H9 (cell line): ENCODE measurements at regions not wholly inside any gene's neighbourhood (a gene's known extent, or its start where the extent isn't known, plus 50 kb on each side); places are given as distances from the start of the nearest gene placed in this dataset.

Experiments
- DNase-seq: peaks from one replicate; pipeline ENCODE4 v3.0.0-alpha.2; 2017
- H2AFZ ChIP-seq: one replicate; pipeline ENCODE4 v1.6.1; 2013; ENCODE audit warnings: mild to moderate bottlenecking, low read length, control low read depth, moderate library complexity
- H2AK5ac ChIP-seq: 2 replicates; pipeline ENCODE4 v1.6.1; 2013; ENCODE audit warnings: low read length, control low read depth, mixed read lengths; ENCODE audit not compliant: insufficient read length
- H2BK120ac ChIP-seq: one replicate; pipeline ENCODE4 v1.6.1; 2013; ENCODE audit warnings: low read depth, mild to moderate bottlenecking, low read length, control low read depth, inconsistent platforms; ENCODE audit not compliant: poor library complexity, severe bottlenecking
- H2BK12ac ChIP-seq: 2 replicates; pipeline ENCODE4 v1.6.1; 2013; ENCODE audit warnings: low read length, control low read depth, mixed read lengths, low read depth; ENCODE audit not compliant: insufficient read length
- H2BK15ac ChIP-seq: 2 replicates; pipeline ENCODE4 v1.6.1; 2013; ENCODE audit warnings: low read depth, low read length, control low read depth
- H2BK20ac ChIP-seq: one replicate; pipeline ENCODE4 v1.6.1; 2013; ENCODE audit warnings: low read depth, mild to moderate bottlenecking, low read length, control low read depth, inconsistent platforms; ENCODE audit not compliant: poor library complexity, severe bottlenecking
- H2BK5ac ChIP-seq: 2 replicates; pipeline ENCODE4 v1.6.1; 2013; ENCODE audit warnings: low read length, control low read depth, mixed read lengths; ENCODE audit not compliant: insufficient read length
- H3K14ac ChIP-seq: 2 replicates; pipeline ENCODE4 v1.6.1; 2013; ENCODE audit warnings: low read length, control low read depth; ENCODE audit not compliant: insufficient read depth
- H3K18ac ChIP-seq: 2 replicates; pipeline ENCODE4 v1.6.1; 2013; ENCODE audit warnings: low read depth, mild to moderate bottlenecking, mixed read lengths, low read length, control low read depth; ENCODE audit not compliant: insufficient read length
- H3K23ac ChIP-seq: 2 replicates; pipeline ENCODE4 v1.6.1; 2013; ENCODE audit warnings: low read length, control low read depth, mixed read lengths, low read depth; ENCODE audit not compliant: insufficient read length
- H3K23me2 ChIP-seq: 2 replicates; pipeline ENCODE4 v1.6.1; 2013; ENCODE audit warnings: low read depth, mild to moderate bottlenecking, mixed read lengths, low read length, control low read depth; ENCODE audit not compliant: insufficient read length, poor library complexity, severe bottlenecking
- H3K27ac ChIP-seq: 2 replicates; pipeline ENCODE4 v1.5.1; 2013; ENCODE audit warnings: low read length, control low read depth, mixed read lengths, low read depth; ENCODE audit not compliant: insufficient read length
- H3K27me3 ChIP-seq: 2 replicates; pipeline ENCODE4 v1.6.1; 2013; ENCODE audit warnings: low read length, control low read depth, inconsistent platforms; ENCODE audit not compliant: insufficient read depth
- H3K4ac ChIP-seq: 2 replicates; pipeline ENCODE4 v1.6.1; 2013; ENCODE audit warnings: low read depth, mild to moderate bottlenecking, control low read depth, inconsistent platforms, low read length, moderate library complexity
- H3K4me1 ChIP-seq: 2 replicates; pipeline ENCODE4 v1.6.1; 2013; ENCODE audit warnings: low read length, control low read depth, inconsistent platforms; ENCODE audit not compliant: insufficient read depth
- H3K4me2 ChIP-seq: 2 replicates; pipeline ENCODE4 v1.6.1; 2013; ENCODE audit warnings: low read length, control low read depth, mixed read lengths; ENCODE audit not compliant: insufficient read length, insufficient read depth
- H3K56ac ChIP-seq: 2 replicates; pipeline ENCODE4 v1.6.1; 2013; ENCODE audit warnings: low read depth, mild to moderate bottlenecking, mixed read lengths, low read length, control low read depth; ENCODE audit not compliant: insufficient read length
- H3K79me1 ChIP-seq: 2 replicates; pipeline ENCODE4 v1.6.1; 2013; ENCODE audit warnings: low read depth, mild to moderate bottlenecking, moderate library complexity, low read length, control low read depth, inconsistent platforms; ENCODE audit not compliant: insufficient read depth, poor library complexity, severe bottlenecking
- H3K79me2 ChIP-seq: 2 replicates; pipeline ENCODE4 v1.6.1; 2013; ENCODE audit warnings: low read length, control low read depth, inconsistent platforms; ENCODE audit not compliant: insufficient read depth
- H3K9ac ChIP-seq: 2 replicates; pipeline ENCODE4 v1.6.1; 2013; ENCODE audit warnings: low read length, control low read depth, mixed read lengths; ENCODE audit not compliant: insufficient read length; ENCODE audit errors: extremely low read depth
- H3K9me3 ChIP-seq: one replicate; pipeline ENCODE4 v1.6.1; 2013; ENCODE audit warnings: low read depth, low read length, inconsistent platforms; ENCODE audit not compliant: control insufficient read depth
- H3T11ph ChIP-seq: one replicate; pipeline ENCODE4 v1.6.1; 2013; ENCODE audit warnings: mild to moderate bottlenecking, low read length, control low read depth, inconsistent platforms
- H4K20me1 ChIP-seq: one replicate; pipeline ENCODE4 v1.6.1; 2013; ENCODE audit not compliant: control insufficient read depth, insufficient read length, insufficient read depth
- H4K5ac ChIP-seq: 2 replicates; pipeline ENCODE4 v1.6.1; 2013; ENCODE audit warnings: low read depth, mild to moderate bottlenecking, mixed read lengths, low read length, control low read depth; ENCODE audit not compliant: insufficient read length
- H4K8ac ChIP-seq: replicated peaks from 2 replicates; pipeline ENCODE4 v1.6.1; 2013; ENCODE audit warnings: low read length, control low read depth, mixed read lengths, low read depth; ENCODE audit not compliant: insufficient read length
- H4K91ac ChIP-seq: 2 replicates; pipeline ENCODE4 v1.6.1; 2013; ENCODE audit warnings: low read depth, mild to moderate bottlenecking, moderate library complexity, mixed read lengths, low read length, control low read depth; ENCODE audit not compliant: insufficient read length
- H3K27ac Mint-ChIP-seq, 3 experiments: 2 replicates in 2 of 3; 3 replicates in 1 of 3; pipeline ENCODE4 v1.8.0; 2020 to 2021; ENCODE audit warnings: mixed read lengths in 3 of 3, mild to moderate bottlenecking in 1 of 3, moderate library complexity in 1 of 3
- H3K27me3 Mint-ChIP-seq: 2 replicates; pipeline ENCODE4 v1.8.0; 2021; ENCODE audit warnings: low read depth, mild to moderate bottlenecking, moderate library complexity, mixed read lengths
- H3K36me3 Mint-ChIP-seq, 3 experiments: 2 replicates in 2 of 3; 3 replicates in 1 of 3; pipeline ENCODE4 v1.8.0; 2020 to 2021; ENCODE audit warnings: low read depth in 3 of 3, mixed read lengths in 3 of 3; ENCODE audit not compliant: insufficient read depth in 1 of 3
- H3K4me1 Mint-ChIP-seq, 2 experiments: 2 replicates each; pipeline ENCODE4 v1.8.0; 2020; ENCODE audit warnings: mixed read lengths in 2 of 2
- H3K4me3 Mint-ChIP-seq, 2 experiments: 2 replicates in 1 of 2; 3 replicates in 1 of 2; pipeline ENCODE4 v1.8.0; 2020 to 2021; ENCODE audit warnings: mild to moderate bottlenecking in 2 of 2, mixed read lengths in 2 of 2, moderate library complexity in 1 of 2
- H3K9me3 Mint-ChIP-seq, 2 experiments: 2 replicates in 1 of 2; 3 replicates in 1 of 2; pipeline ENCODE4 v1.8.0; 2020; ENCODE audit warnings: mild to moderate bottlenecking in 2 of 2, mixed read lengths in 2 of 2, moderate library complexity in 1 of 2
- WGBS: extraction: QIAGEN DNeasy Blood & Tissue Kit; methylation state at CpG from one replicate; pipeline ENCODE4 v1.1.7; 2013; ENCODE audit warnings: missing lambda C conversion rate, low lambda C conversion rate, mixed read lengths; ENCODE audit not compliant: insufficient read length; ENCODE audit errors: extremely low coverage; 5-methylcytosine and 5-hydroxymethylcytosine counted together
- TF ChIP-seq, protein P1 (sequence below): fragments of 200-600 bp; sonication (generic); conservative IDR thresholded peaks from 3 replicates; pipeline ENCODE4 v1.8.0; 2021; ENCODE audit warnings: antibody characterized with exemption, mild to moderate bottlenecking

DNA sequence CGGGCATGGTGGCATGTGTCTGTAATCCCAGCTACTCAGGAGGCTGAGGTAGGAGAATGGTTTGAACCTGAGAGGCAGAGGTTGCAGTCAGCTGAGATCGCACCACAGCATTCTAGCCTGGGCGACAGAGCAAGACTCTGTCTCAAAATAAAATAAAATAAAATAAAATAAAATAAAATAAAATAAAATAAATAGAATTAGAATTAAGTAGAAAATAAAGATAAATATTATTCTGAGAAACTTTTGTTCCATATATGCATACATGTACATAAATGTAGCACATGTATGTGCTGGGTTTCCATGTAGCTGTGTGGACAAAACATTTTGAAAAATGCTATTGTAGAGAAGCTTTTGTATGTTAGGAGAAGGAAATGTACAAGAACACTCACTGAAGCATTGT, 129.4 kb upstream of the VLDLR start:
- no peak overlapping the region for H3K4me3 Mint-ChIP-seq
- Histone ChIP-seq H3K56ac (no peak overlapping the region), H3K18ac (no peak overlapping the region), H3K9me3 (no peaks in the 10 kb centered on the region), H3K14ac (no peak overlapping the region), H4K5ac (no peak overlapping the region), H2BK20ac (no peak overlapping the region), H2BK120ac (no peak overlapping the region), H3T11ph (no peak overlapping the region), H2BK12ac (no peak overlapping the region), H2BK5ac (no peak overlapping the region), H3K9ac (no peak overlapping the region), H3K79me2 (no peaks in the 10 kb centered on the region), H3K23ac (no peak overlapping the region), H4K20me1 (no peaks in the 10 kb centered on the region), H3K23me2 (no peaks in the 10 kb centered on the region), H3K27ac (no peak overlapping the region), H3K27me3 (no peaks in the 10 kb centered on the region), H3K4ac (no peak overlapping the region), H2BK15ac (no peak overlapping the region), H3K79me1 (no peaks in the 10 kb centered on the region), H2AK5ac (no peak overlapping the region), H2AFZ (no peak overlapping the region), H3K4me1 (peaks cover 4% of the 10 kb centered on the region), H3K4me2 (no peak overlapping the region), H4K8ac (no peak overlapping the region), H4K91ac (no peak overlapping the region)
- WGBS, result no CpG with 5 or more reads among the region's 3 CpGs
- H3K9me3 Mint-ChIP-seq, result no peaks in the 10 kb centered on the region
- TF ChIP-seq, protein P1, sequence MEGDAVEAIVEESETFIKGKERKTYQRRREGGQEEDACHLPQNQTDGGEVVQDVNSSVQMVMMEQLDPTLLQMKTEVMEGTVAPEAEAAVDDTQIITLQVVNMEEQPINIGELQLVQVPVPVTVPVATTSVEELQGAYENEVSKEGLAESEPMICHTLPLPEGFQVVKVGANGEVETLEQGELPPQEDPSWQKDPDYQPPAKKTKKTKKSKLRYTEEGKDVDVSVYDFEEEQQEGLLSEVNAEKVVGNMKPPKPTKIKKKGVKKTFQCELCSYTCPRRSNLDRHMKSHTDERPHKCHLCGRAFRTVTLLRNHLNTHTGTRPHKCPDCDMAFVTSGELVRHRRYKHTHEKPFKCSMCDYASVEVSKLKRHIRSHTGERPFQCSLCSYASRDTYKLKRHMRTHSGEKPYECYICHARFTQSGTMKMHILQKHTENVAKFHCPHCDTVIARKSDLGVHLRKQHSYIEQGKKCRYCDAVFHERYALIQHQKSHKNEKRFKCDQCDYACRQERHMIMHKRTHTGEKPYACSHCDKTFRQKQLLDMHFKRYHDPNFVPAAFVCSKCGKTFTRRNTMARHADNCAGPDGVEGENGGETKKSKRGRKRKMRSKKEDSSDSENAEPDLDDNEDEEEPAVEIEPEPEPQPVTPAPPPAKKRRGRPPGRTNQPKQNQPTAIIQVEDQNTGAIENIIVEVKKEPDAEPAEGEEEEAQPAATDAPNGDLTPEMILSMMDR, result no peak
- peaks cover 3% of the 10 kb centered on the region for H3K27me3 Mint-ChIP-seq
- no peak for DNase-seq
- H3K36me3 Mint-ChIP-seq, result peaks cover 3 to 8% (median 3%) of the 10 kb centered on the region in 3 experiments; a peak in 4 of 7 replicates
- H3K4me1 Mint-ChIP-seq, result peaks cover 17% of the 10 kb centered on the region in 2 experiments
- no peak overlapping the region for H3K27ac Mint-ChIP-seq
